H1 (cell line): ENCODE measurements at regions not wholly inside any gene's neighbourhood (a gene's known extent, or its start where the extent isn't known, plus 50 kb on each side); places are given as distances from the start of the nearest gene placed in this dataset.

Experiments used
- CTCF ChIA-PET: fragments of 300-600 bp; sonication (Branson Sonifier 250); formaldehyde crosslinking; loops from one replicate; lab custom pipeline; 2021; ENCODE audit not compliant: partially characterized antibody; lab: Charles Lee
- POLR2A ChIA-PET: fragments of 300-600 bp; sonication (Branson Sonifier 250); formaldehyde crosslinking; loops from one replicate; lab custom pipeline; 2021; ENCODE audit warnings: inconsistent platforms; ENCODE audit not compliant: partially characterized antibody; lab: Charles Lee
- DNase-seq, 2 experiments: peaks; one replicate each; pipeline versions ENCODE4 v3.0.0 to v3.0.0-alpha.2; 2010 to 2022; ENCODE audit warnings: low spot score in 2 of 2, low read depth in 1 of 2, mixed read lengths in 1 of 2
- FAIRE-seq: peaks from 2 replicates; lab custom pipeline; 2011; peaks lifted over from hg19 to GRCh38; lab: Jason Lieb, UNC
- H2AFZ ChIP-seq: 2 replicates; pipeline ENCODE4 v1.8.1; 2012; ENCODE audit warnings: low read length, inconsistent platforms
- H2AK5ac ChIP-seq: 2 replicates; pipeline ENCODE4 v1.6.1; 2013; ENCODE audit warnings: low read depth, low read length
- H2BK120ac ChIP-seq: replicated peaks from 2 replicates; pipeline ENCODE3; 2013; ENCODE audit warnings: low read depth, low read length, inconsistent platforms
- H2BK12ac ChIP-seq: 2 replicates; pipeline ENCODE4 v1.6.1; 2013; ENCODE audit warnings: low read depth, low read length
- H2BK15ac ChIP-seq: 2 replicates; pipeline ENCODE4 v1.6.1; 2013; ENCODE audit warnings: low read length
- H2BK20ac ChIP-seq: 2 replicates; pipeline ENCODE4 v1.6.1; 2013; ENCODE audit warnings: low read length
- H2BK5ac ChIP-seq: 2 replicates; pipeline ENCODE4 v1.6.1; 2013; ENCODE audit warnings: low read depth, low read length
- H3K14ac ChIP-seq: 2 replicates; pipeline ENCODE4 v1.6.1; 2013; ENCODE audit warnings: inconsistent platforms; ENCODE audit not compliant: insufficient read length
- H3K18ac ChIP-seq: 2 replicates; pipeline ENCODE4 v1.6.1; 2013; ENCODE audit warnings: low read length; ENCODE audit errors: extremely low read depth
- H3K23ac ChIP-seq: 2 replicates; pipeline ENCODE4 v1.6.1; 2013; ENCODE audit warnings: inconsistent platforms; ENCODE audit not compliant: insufficient read length
- H3K23me2 ChIP-seq: 2 replicates; pipeline ENCODE4 v1.6.1; 2013; ENCODE audit warnings: low read depth, low read length
- H3K27ac ChIP-seq: 2 replicates; pipeline ENCODE4 v1.6.1; 2011; ENCODE audit warnings: low read depth, low read length, inconsistent platforms
- H3K27me3 ChIP-seq, 4 experiments: replicated peaks in 1 of 4; 1 replicate in 1 of 4; 2 replicates in 3 of 4; pipeline versions ENCODE4 v1.6.1 to v1.8.1; 2011 to 2013; ENCODE audit warnings: low read length in 3 of 4, mild to moderate bottlenecking in 3 of 4, inconsistent platforms in 2 of 4, mixed read lengths in 2 of 4, moderate library complexity in 1 of 4; ENCODE audit not compliant: control insufficient read depth in 3 of 4, insufficient read depth in 3 of 4; ENCODE audit errors: extremely low read depth in 1 of 4
- H3K36me3 ChIP-seq, 4 experiments: 2 replicates each; pipeline versions ENCODE4 v1.6.1 to v1.8.1; 2011 to 2013; ENCODE audit warnings: mild to moderate bottlenecking in 4 of 4, low read length in 3 of 4, moderate library complexity in 2 of 4, control low read depth in 1 of 4, inconsistent platforms in 1 of 4; ENCODE audit not compliant: insufficient read depth in 4 of 4, control insufficient read depth in 2 of 4
- H3K4ac ChIP-seq: replicated peaks from 2 replicates; pipeline ENCODE3; 2013; ENCODE audit warnings: low read length, low read depth, mixed read lengths, inconsistent platforms; ENCODE audit not compliant: insufficient read length
- H3K4me1 ChIP-seq, 4 experiments: replicated peaks in 1 of 4; 1 replicate in 1 of 4; 2 replicates in 3 of 4; pipeline versions ENCODE4 v1.6.1 to v1.8.1; 2011 to 2013; ENCODE audit warnings: low read length in 3 of 4, inconsistent platforms in 2 of 4, mixed read lengths in 1 of 4; ENCODE audit not compliant: insufficient read depth in 4 of 4, control insufficient read depth in 3 of 4
- H3K4me2 ChIP-seq, 2 experiments: 2 replicates each; pipeline versions ENCODE4 v1.6.1 to v1.8.1; 2011 to 2013; ENCODE audit warnings: low read depth in 2 of 2, low read length in 2 of 2, control low read depth in 1 of 2, inconsistent platforms in 1 of 2, mild to moderate bottlenecking in 1 of 2; ENCODE audit not compliant: insufficient read depth in 1 of 2
- H3K4me3 ChIP-seq, 4 experiments: fragments of 200-600, 300-600 bp in 1 of 4; sonication (generic), shearing (Covaris generic), sonication (Bioruptor Twin) in 1 of 4; 2 replicates each; pipeline versions ENCODE4 v1.5.1 to v1.8.1; 2011 to 2016; ENCODE audit warnings: low read length in 4 of 4, low read depth in 3 of 4, control low read depth in 2 of 4, inconsistent platforms in 2 of 4, mild to moderate bottlenecking in 2 of 4, mixed read lengths in 1 of 4, moderate library complexity in 1 of 4; ENCODE audit not compliant: insufficient read depth in 2 of 4; ENCODE audit errors: extremely low read depth in 1 of 4
- H3K56ac ChIP-seq: replicated peaks from 2 replicates; pipeline ENCODE3; 2013; ENCODE audit warnings: low read depth, mild to moderate bottlenecking, mixed read lengths, low read length, inconsistent platforms; ENCODE audit not compliant: insufficient read length
- H3K79me1 ChIP-seq: 2 replicates; pipeline ENCODE4 v1.6.1; 2013; ENCODE audit warnings: low read depth, low read length, control low read depth
- H3K79me2 ChIP-seq, 2 experiments: 2 replicates each; pipeline versions ENCODE4 v1.6.1 to v1.8.1; 2012 to 2013; ENCODE audit warnings: low read length in 2 of 2, mild to moderate bottlenecking in 2 of 2, inconsistent platforms in 1 of 2; ENCODE audit not compliant: insufficient read depth in 2 of 2, control insufficient read depth in 1 of 2
- H3K9ac ChIP-seq, 4 experiments: replicated peaks in 1 of 4; 1 replicate in 1 of 4; 2 replicates in 3 of 4; pipeline versions ENCODE4 v1.6.1 to v1.8.1; 2011 to 2013; ENCODE audit warnings: low read depth in 3 of 4, low read length in 3 of 4, control low read depth in 2 of 4, mild to moderate bottlenecking in 2 of 4, moderate library complexity in 2 of 4, inconsistent platforms in 1 of 4; ENCODE audit errors: extremely low read depth in 1 of 4
- H3K9me3 ChIP-seq, 2 experiments: 2 replicates each; pipeline versions ENCODE4 v1.6.1 to v1.8.1; 2012 to 2013; ENCODE audit warnings: mild to moderate bottlenecking in 2 of 2, moderate library complexity in 2 of 2, control low read depth in 1 of 2, inconsistent platforms in 1 of 2, low read depth in 1 of 2, low read length in 1 of 2, mixed read lengths in 1 of 2; ENCODE audit not compliant: insufficient read depth in 2 of 2
- H4K20me1 ChIP-seq, 2 experiments: replicated peaks in 1 of 2; 2 replicates each; pipeline versions ENCODE3 to v1.8.1; 2011 to 2013; ENCODE audit warnings: inconsistent platforms in 2 of 2, low read length in 2 of 2, mild to moderate bottlenecking in 1 of 2; ENCODE audit not compliant: insufficient read depth in 2 of 2, control insufficient read depth in 1 of 2
- H4K5ac ChIP-seq: 2 replicates; pipeline ENCODE4 v1.6.1; 2013; ENCODE audit warnings: low read length, low read depth, mixed read lengths, inconsistent platforms; ENCODE audit not compliant: insufficient read length
- H4K8ac ChIP-seq: 2 replicates; pipeline ENCODE4 v1.8.0; 2013; ENCODE audit warnings: mild to moderate bottlenecking, moderate library complexity, low read length, inconsistent platforms; ENCODE audit not compliant: insufficient read depth; ENCODE audit errors: extremely low read depth
- H4K91ac ChIP-seq: replicated peaks from 2 replicates; pipeline ENCODE3; 2013; ENCODE audit warnings: low read length, mixed read lengths, inconsistent platforms; ENCODE audit not compliant: insufficient read length
- CREB1 ChIP-seq: IDR thresholded peaks from 2 replicates; pipeline ENCODE4 v1.6.1; 2012; ENCODE audit warnings: inconsistent platforms
- RNF2 ChIP-seq: fragments of 200-900, 300-1000 bp; sonication (generic); IDR thresholded peaks from 2 replicates; pipeline ENCODE4 v1.7.1; 2016; ENCODE audit warnings: borderline replicate concordance, low read depth, mild to moderate bottlenecking, antibody characterized with exemption, low read length; ENCODE audit not compliant: poor library complexity, severe bottlenecking; ENCODE audit errors: missing control alignments
- TEAD4 ChIP-seq: IDR thresholded peaks from 2 replicates; pipeline ENCODE4 v1.6.1; 2012; ENCODE audit warnings: low read depth, low read length, inconsistent platforms, mixed read lengths
- USF2 ChIP-seq: IDR thresholded peaks from 2 replicates; pipeline ENCODE4 v1.6.1; 2011; ENCODE audit warnings: low read length, improper control_type of control experiment
- WGBS, 2 experiments: shearing (Covaris generic) in 1 of 2; methylation state at CpG; one replicate each; pipeline versions ENCODE4 v1.1.6 to v1.1.7; 2013 to 2015; ENCODE audit warnings: low lambda C conversion rate in 2 of 2, mixed read lengths in 2 of 2, inconsistent platforms in 1 of 2, low coverage in 1 of 2, missing lambda C conversion rate in 1 of 2; ENCODE audit not compliant: insufficient replicate concordance in 2 of 2, insufficient coverage in 1 of 2, insufficient read length in 1 of 2; ENCODE audit errors: extremely low coverage in 1 of 2, missing lambda C conversion rate in 1 of 2; 5-methylcytosine and 5-hydroxymethylcytosine counted together

GRCh38 chr1:94614996-94615395 lies 73.4 kb upstream of the F3 start:
- H3K56ac ChIP-seq: no peak overlapping the region
- CTCF ChIA-PET: interaction anchor here (1.0 to 2.3 kb wide), 6 partner anchors 10 to 21 kb away, joined by 3 to 9 read pairs (median 4); no protein-coding TSS in a partner anchor
- TF ChIP-seq TEAD4 (no peak), CREB1 (no peak), RNF2 (no peak), USF2 (no peak)

More at GRCh38 chr1:94614996-94615395, 73.4 kb upstream of the F3 start:
- H3K23ac ChIP-seq: no peak overlapping the region
- H4K5ac ChIP-seq: no peak overlapping the region
- H3K4me2 ChIP-seq: no peak overlapping the region
- H2BK12ac ChIP-seq: no peak overlapping the region
- no peaks in the 10 kb centered on the region for H4K20me1 ChIP-seq
- H2AFZ ChIP-seq: no peak overlapping the region
- H3K36me3 ChIP-seq: no peaks in the 10 kb centered on the region
- H4K91ac ChIP-seq: no peak overlapping the region
- H2BK20ac ChIP-seq: no peak overlapping the region
- no peak overlapping the region for H2AK5ac ChIP-seq
- H2BK15ac ChIP-seq: no peak overlapping the region
- DNase-seq (no peak), FAIRE-seq (no peak)
- no peak overlapping the region for H3K27ac ChIP-seq
- H2BK120ac ChIP-seq: no peak overlapping the region
- H3K9me3 ChIP-seq: peaks cover 0 to 3% of the 10 kb centered on the region in 2 experiments; a peak in 1 of 4 replicates
- H3K4me1 ChIP-seq: no peaks in the 10 kb centered on the region; a peak in 1 of 7 replicates
- POLR2A ChIA-PET: interaction anchor here (1.3 kb wide), 1 partner anchor 10 kb away, joined by 3 read pairs; no protein-coding TSS in a partner anchor
- WGBS, 2 experiments: 90% methylated on average over 4 of the region's 4 CpGs; no CpG with 5 or more reads in 1 of the 2 experiments
- H4K8ac ChIP-seq: no peak overlapping the region; the same call in 1 of the 2 replicates
- H2BK5ac ChIP-seq: no peak overlapping the region
- no peak overlapping the region for H3K4ac ChIP-seq
- no peaks in the 10 kb centered on the region for H3K23me2 ChIP-seq
- H3K4me3 ChIP-seq: no peak overlapping the region
- H3K14ac ChIP-seq: no peak overlapping the region
- H3K79me1 ChIP-seq: no peaks in the 10 kb centered on the region
- no peaks in the 10 kb centered on the region for H3K27me3 ChIP-seq
- no peaks in the 10 kb centered on the region for H3K79me2 ChIP-seq
- H3K9ac ChIP-seq: no peak overlapping the region
- no peak overlapping the region for H3K18ac ChIP-seq
